Gastrocnemius medialis (tissue), 4 donors: ENCODE measurements at regions not wholly inside any gene's neighbourhood (a gene's known extent, or its start where the extent isn't known, plus 50 kb on each side); places are given as distances from the start of the nearest gene placed in this dataset.

Experiments
- POLR2A ChIP-seq, 2 donors: fragments of 450-650 bp; IDR thresholded peaks; one replicate each; pipeline ENCODE4 v1.6.1; 2017; ENCODE audit warnings: antibody characterized with exemption in 2 of 2, mild to moderate bottlenecking in 2 of 2, moderate library complexity in 2 of 2
- TF ChIP-seq, protein P1 (sequence below), 5 experiments: fragments of 450-650 bp in 3 of 5; fragments of 200-600 bp in 2 of 5; sonication (generic) in 2 of 5; IDR thresholded peaks in 4 of 5; conservative IDR thresholded peaks in 1 of 5; 1 replicate in 4 of 5; 2 replicates in 1 of 5; pipeline ENCODE4 v1.5.1; 2016 to 2019; ENCODE audit warnings: antibody characterized with exemption in 5 of 5, mild to moderate bottlenecking in 3 of 5, moderate library complexity in 3 of 5

DNA sequence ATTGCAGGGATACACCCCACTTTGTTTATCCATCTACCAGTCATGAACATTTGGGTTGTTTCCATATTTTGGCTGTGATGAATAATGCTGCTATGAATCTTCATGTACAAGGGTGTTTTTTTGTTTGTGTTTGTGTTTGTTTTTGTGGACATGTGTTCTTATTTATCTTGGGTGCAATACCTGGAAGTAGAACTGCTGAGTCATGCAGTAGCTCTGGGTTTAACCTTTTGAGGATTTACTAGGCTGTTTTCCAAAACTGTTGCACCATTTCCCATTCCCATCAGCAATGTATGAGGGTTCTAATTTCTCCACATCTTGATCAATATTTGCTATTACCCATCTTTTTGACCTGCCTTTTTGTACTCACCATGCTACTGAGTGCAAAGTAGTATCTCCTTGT is 140.0 kb upstream of the CYP1B1 start:
- TF ChIP-seq, protein P1, sequence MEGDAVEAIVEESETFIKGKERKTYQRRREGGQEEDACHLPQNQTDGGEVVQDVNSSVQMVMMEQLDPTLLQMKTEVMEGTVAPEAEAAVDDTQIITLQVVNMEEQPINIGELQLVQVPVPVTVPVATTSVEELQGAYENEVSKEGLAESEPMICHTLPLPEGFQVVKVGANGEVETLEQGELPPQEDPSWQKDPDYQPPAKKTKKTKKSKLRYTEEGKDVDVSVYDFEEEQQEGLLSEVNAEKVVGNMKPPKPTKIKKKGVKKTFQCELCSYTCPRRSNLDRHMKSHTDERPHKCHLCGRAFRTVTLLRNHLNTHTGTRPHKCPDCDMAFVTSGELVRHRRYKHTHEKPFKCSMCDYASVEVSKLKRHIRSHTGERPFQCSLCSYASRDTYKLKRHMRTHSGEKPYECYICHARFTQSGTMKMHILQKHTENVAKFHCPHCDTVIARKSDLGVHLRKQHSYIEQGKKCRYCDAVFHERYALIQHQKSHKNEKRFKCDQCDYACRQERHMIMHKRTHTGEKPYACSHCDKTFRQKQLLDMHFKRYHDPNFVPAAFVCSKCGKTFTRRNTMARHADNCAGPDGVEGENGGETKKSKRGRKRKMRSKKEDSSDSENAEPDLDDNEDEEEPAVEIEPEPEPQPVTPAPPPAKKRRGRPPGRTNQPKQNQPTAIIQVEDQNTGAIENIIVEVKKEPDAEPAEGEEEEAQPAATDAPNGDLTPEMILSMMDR (IDR thresholded peaks at IDR 0.05 in 4 of 5, conservative IDR thresholded peaks at IDR 0.05 in 1 of 5): no peak
- TF ChIP-seq POLR2A (IDR thresholded peaks at IDR 0.05): no peak
